Sigmoid colon (tissue), 4 donors: ENCODE measurements at regions not wholly inside any gene's neighbourhood (a gene's known extent, or its start where the extent isn't known, plus 50 kb on each side); places are given as distances from the start of the nearest gene placed in this dataset.

Experiments
- CTCF ChIP-seq, 4 experiments: fragments of 450-650 bp in 3 of 4; fragments of 200-600 bp in 1 of 4; IDR thresholded peaks; one replicate each; pipeline ENCODE4 v1.5.1; 2016 to 2019; ENCODE audit warnings: antibody characterized with exemption in 4 of 4, mild to moderate bottlenecking in 3 of 4, moderate library complexity in 2 of 4
- EP300 ChIP-seq, 4 donors: sonication (generic); formaldehyde crosslinking; IDR thresholded peaks; one replicate each; pipeline ENCODE4 v1.6.1; 2017; ENCODE audit warnings: antibody characterized with exemption in 4 of 4
- POLR2A ChIP-seq, 2 donors: fragments of 450-650 bp; IDR thresholded peaks; one replicate each; pipeline ENCODE4 v1.6.1; 2016; ENCODE audit warnings: antibody characterized with exemption in 2 of 2, mild to moderate bottlenecking in 2 of 2, moderate library complexity in 2 of 2
- POLR2AphosphoS5 ChIP-seq, 4 donors: sonication (generic); formaldehyde crosslinking; IDR thresholded peaks; one replicate each; pipeline ENCODE4 v1.6.1; 2017; ENCODE audit warnings: antibody characterized with exemption in 4 of 4

DNA sequence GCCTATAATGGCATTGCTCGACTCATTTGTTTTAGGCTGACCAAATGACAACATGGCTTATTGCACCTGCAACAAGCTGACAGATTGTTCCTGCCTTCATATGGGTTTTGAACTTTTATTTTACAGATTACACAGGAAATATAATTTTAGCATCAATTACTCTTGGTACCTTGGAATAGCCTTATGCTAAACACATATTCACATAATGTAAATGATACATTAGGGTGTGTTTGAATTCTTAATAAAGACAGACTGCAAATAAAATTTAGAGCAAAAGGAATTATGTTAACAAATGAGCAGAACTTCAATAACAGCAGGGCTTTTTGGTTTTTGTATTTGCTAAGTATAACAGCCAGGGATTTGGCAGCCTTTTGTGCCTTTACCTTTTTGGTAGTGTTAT, 51.9 kb upstream of the TMC3 start:
- TF ChIP-seq POLR2A (IDR thresholded peaks at IDR 0.05) (no peak), CTCF (IDR thresholded peaks at IDR 0.05) (no peak), EP300 (IDR thresholded peaks at IDR 0.05) (no peak), POLR2AphosphoS5 (IDR thresholded peaks at IDR 0.05) (no peak)
